H1 (cell line): ENCODE measurements at regions not wholly inside any gene's neighbourhood (a gene's known extent, or its start where the extent isn't known, plus 50 kb on each side); places are given as distances from the start of the nearest gene placed in this dataset.

Source experiments
- CHD1 ChIP-seq: IDR thresholded peaks from 2 replicates; pipeline ENCODE4 v1.6.1; 2012; ENCODE audit warnings: low read depth, low read length, improper control_type of control experiment
- CTCF ChIP-seq, 3 experiments: IDR thresholded peaks; 1 replicate in 2 of 3; 2 replicates in 1 of 3; pipeline versions ENCODE4 v1.5.1 to v1.6.1; 2011; ENCODE audit warnings: low read length in 3 of 3, mild to moderate bottlenecking in 3 of 3, inconsistent platforms in 2 of 3, low read depth in 1 of 3, moderate library complexity in 1 of 3; ENCODE audit not compliant: insufficient read depth in 1 of 3; ENCODE audit errors: control extremely low read depth in 1 of 3
- EZH2 ChIP-seq: fragments of 200-600 bp; sonication (generic); IDR thresholded peaks from 2 replicates; pipeline ENCODE4 v1.7.1; 2012; ENCODE audit warnings: low read depth, mild to moderate bottlenecking, moderate library complexity, low read length, inconsistent platforms; ENCODE audit not compliant: severe bottlenecking
- KDM1A ChIP-seq: fragments of 200-600, 300-600 bp; sonication (generic); IDR thresholded peaks from 2 replicates; pipeline ENCODE4 v1.7.1; 2016; ENCODE audit warnings: mild to moderate bottlenecking, low read length, borderline replicate concordance
- RAD21 ChIP-seq, 2 experiments: IDR thresholded peaks in 1 of 2; conservative IDR thresholded peaks in 1 of 2; 2 replicates each; pipeline ENCODE4 v1.6.1; 2011; ENCODE audit warnings: low read depth in 2 of 2, low read length in 2 of 2, improper control_type of control experiment in 1 of 2, inconsistent platforms in 1 of 2, mild to moderate bottlenecking in 1 of 2, moderate library complexity in 1 of 2
- SAP30 ChIP-seq: fragments of 300-600 bp; sonication (generic); IDR thresholded peaks from 2 replicates; pipeline ENCODE4 v1.7.1; 2012; ENCODE audit warnings: low read length, moderate library complexity, mild to moderate bottlenecking, inconsistent platforms; ENCODE audit not compliant: insufficient read depth, insufficient replicate concordance
- SP1 ChIP-seq: IDR thresholded peaks from 2 replicates; pipeline ENCODE4 v1.6.1; 2011; ENCODE audit warnings: low read depth, low read length
- SP2 ChIP-seq: IDR thresholded peaks from 2 replicates; pipeline ENCODE4 v1.6.1; 2012; ENCODE audit warnings: mild to moderate bottlenecking, low read length, inconsistent platforms
- SRF ChIP-seq: IDR thresholded peaks from 2 replicates; pipeline ENCODE4 v1.6.1; 2011; ENCODE audit warnings: mild to moderate bottlenecking, low read depth, low read length, moderate library complexity
- TEAD4 ChIP-seq: IDR thresholded peaks from 2 replicates; pipeline ENCODE4 v1.6.1; 2012; ENCODE audit warnings: low read depth, low read length, inconsistent platforms, mixed read lengths
- TF ChIP-seq, protein P1 (sequence below): IDR thresholded peaks from 2 replicates; pipeline ENCODE4 v1.6.1; 2011; ENCODE audit warnings: low read length, improper control_type of control experiment
- TF ChIP-seq, protein P2 (sequence below): IDR thresholded peaks from 2 replicates; pipeline ENCODE4 v1.6.1; 2012; ENCODE audit warnings: inconsistent platforms
- TF ChIP-seq, protein P3 (sequence below): IDR thresholded peaks from 2 replicates; pipeline ENCODE4 v1.6.1; 2012; ENCODE audit warnings: low read length, inconsistent platforms

DNA sequence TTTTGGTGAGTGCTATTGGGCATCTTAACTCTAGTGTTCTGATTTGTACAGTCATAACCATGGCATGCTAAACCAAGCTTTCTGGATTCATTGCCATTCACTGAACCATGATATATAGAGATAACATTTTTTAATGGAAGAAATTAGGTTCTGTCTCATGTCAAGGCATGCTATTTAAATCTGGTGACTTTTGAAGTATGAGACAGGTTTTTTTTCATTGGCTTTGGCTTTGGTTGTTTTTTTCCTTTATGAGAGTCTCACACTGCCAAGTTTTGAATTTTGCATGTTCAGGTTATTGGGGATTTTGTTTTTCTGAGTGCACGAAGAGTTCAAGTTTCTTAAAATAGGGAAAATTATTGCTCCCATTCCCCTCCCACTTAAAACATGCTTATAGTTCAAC, 141.3 kb upstream of the ADAMTS5 start:
- TF ChIP-seq SRF = no peak
- TF ChIP-seq, protein P1, sequence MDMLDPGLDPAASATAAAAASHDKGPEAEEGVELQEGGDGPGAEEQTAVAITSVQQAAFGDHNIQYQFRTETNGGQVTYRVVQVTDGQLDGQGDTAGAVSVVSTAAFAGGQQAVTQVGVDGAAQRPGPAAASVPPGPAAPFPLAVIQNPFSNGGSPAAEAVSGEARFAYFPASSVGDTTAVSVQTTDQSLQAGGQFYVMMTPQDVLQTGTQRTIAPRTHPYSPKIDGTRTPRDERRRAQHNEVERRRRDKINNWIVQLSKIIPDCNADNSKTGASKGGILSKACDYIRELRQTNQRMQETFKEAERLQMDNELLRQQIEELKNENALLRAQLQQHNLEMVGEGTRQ = no peak
- no peak for TF ChIP-seq CTCF (IDR thresholded peaks at IDR 0.05; ENCODE audit: control extremely low read depth in 1 of 3, insufficient read depth in 1 of 3, low read depth in 1 of 3, low read length in 3 of 3)
- TF ChIP-seq, protein P2, sequence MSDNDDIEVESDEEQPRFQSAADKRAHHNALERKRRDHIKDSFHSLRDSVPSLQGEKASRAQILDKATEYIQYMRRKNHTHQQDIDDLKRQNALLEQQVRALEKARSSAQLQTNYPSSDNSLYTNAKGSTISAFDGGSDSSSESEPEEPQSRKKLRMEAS = no peak
- TF ChIP-seq SAP30 = no peak
- no peak for TF ChIP-seq EZH2
- TF ChIP-seq, protein P3, sequence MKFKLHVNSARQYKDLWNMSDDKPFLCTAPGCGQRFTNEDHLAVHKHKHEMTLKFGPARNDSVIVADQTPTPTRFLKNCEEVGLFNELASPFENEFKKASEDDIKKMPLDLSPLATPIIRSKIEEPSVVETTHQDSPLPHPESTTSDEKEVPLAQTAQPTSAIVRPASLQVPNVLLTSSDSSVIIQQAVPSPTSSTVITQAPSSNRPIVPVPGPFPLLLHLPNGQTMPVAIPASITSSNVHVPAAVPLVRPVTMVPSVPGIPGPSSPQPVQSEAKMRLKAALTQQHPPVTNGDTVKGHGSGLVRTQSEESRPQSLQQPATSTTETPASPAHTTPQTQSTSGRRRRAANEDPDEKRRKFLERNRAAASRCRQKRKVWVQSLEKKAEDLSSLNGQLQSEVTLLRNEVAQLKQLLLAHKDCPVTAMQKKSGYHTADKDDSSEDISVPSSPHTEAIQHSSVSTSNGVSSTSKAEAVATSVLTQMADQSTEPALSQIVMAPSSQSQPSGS = no peak
- no peak for TF ChIP-seq CHD1
- TF ChIP-seq SP1 = no peak
- no peak for TF ChIP-seq KDM1A
- TF ChIP-seq SP2 = no peak
- TF ChIP-seq TEAD4 = no peak
- TF ChIP-seq RAD21 (IDR thresholded peaks at IDR 0.05 in 1 of 2, conservative IDR thresholded peaks at IDR 0.05 in 1 of 2; ENCODE audit: low read depth in 2 of 2, low read length in 2 of 2) = no peak
